Stimulated activated naive B cell treated with anti-CD40 and anti-IgM and Interleukin-4, amounts not matched to agents 10 μg/mL and 1 μg/mL and 100 μg/mL, for 72 hours (primary cell): ENCODE measurements at regions not wholly inside any gene's neighbourhood (a gene's known extent, or its start where the extent isn't known, plus 50 kb on each side); places are given as distances from the start of the nearest gene placed in this dataset.
A peak's percentile ranks its signal among the peaks of the same experiment; 100 is the strongest.
"Not testable (repeated sequence)": the region's sequence is repeated elsewhere in the genome, so short reads cannot be mapped to it uniquely, and the experiment has no call there.

ENCODE experiments used
- ATAC-seq, 2 donors: fragments of 150-1000 bp; cut with Tn5 transposase; replicated peaks; 2 replicates each; pipeline ENCODE4 v1.10.0; 2021; ENCODE audit warnings: moderate library complexity in 1 of 2
- DNase-seq: peaks from one replicate; pipeline ENCODE4 v3.0.0; 2021
- H3K27ac Mint-ChIP-seq: one replicate; pipeline ENCODE4 v1.8.0; 2022; ENCODE audit warnings: mild to moderate bottlenecking, mixed read lengths
- H3K27me3 Mint-ChIP-seq, 2 donors: one replicate each; pipeline ENCODE4 v1.8.0; 2022; ENCODE audit warnings: mixed read lengths in 2 of 2
- H3K36me3 Mint-ChIP-seq, 2 donors: one replicate each; pipeline ENCODE4 v1.8.0; 2022; ENCODE audit warnings: mixed read lengths in 2 of 2, mild to moderate bottlenecking in 1 of 2
- H3K4me1 Mint-ChIP-seq, 2 donors: one replicate each; pipeline ENCODE4 v1.8.0; 2022; ENCODE audit warnings: mixed read lengths in 2 of 2, mild to moderate bottlenecking in 1 of 2
- H3K4me3 Mint-ChIP-seq, 2 donors: one replicate each; pipeline ENCODE4 v1.8.0; 2022; ENCODE audit warnings: mild to moderate bottlenecking in 2 of 2, mixed read lengths in 2 of 2, moderate library complexity in 1 of 2
- H3K9me3 Mint-ChIP-seq, 2 donors: one replicate each; pipeline ENCODE4 v1.8.0; 2022; ENCODE audit warnings: mixed read lengths in 2 of 2, mild to moderate bottlenecking in 1 of 2

DNA sequence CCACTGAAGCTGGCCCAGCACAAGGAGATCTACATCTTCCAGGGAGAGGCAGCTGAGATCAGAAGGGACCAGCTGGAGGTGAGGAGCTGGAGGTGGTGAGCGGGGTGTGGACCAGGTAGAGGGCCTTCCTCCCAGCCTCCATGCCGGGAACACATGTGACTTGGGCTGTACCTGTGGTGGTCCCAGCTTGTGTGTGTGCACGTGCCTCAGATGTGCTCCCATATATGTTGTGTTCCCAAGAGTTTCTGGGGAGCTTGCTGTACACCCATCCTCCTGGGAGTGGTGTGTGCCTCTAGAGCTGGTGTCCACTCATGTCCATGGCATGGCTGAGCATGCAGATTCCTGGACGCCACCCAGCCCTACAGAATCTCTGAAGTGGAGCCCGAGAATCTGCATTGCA lies 183.7 kb upstream of the AKAP13 start:
- H3K4me3 Mint-ChIP-seq, ATAC-seq: not testable (repeated sequence)

GRCh38 chr15:85197582-85197981 lies 182.8 kb upstream of the AKAP13 start:
- not testable (repeated sequence) for H3K27me3 Mint-ChIP-seq, H3K36me3 Mint-ChIP-seq, DNase-seq, H3K27ac Mint-ChIP-seq, H3K9me3 Mint-ChIP-seq, H3K4me1 Mint-ChIP-seq, H3K4me3 Mint-ChIP-seq
- ATAC-seq = peak in 1 of 2 donors; percentile 41

More for the DNA sequence above, 183.7 kb upstream of the AKAP13 start:
- not testable (repeated sequence) for H3K27ac Mint-ChIP-seq, H3K4me1 Mint-ChIP-seq, H3K9me3 Mint-ChIP-seq, H3K27me3 Mint-ChIP-seq, H3K36me3 Mint-ChIP-seq, DNase-seq

- not testable (repeated sequence) for H3K36me3 Mint-ChIP-seq, H3K27ac Mint-ChIP-seq, H3K4me3 Mint-ChIP-seq
Observed at GRCh38 chr15:85198432-85198831, 182.0 kb upstream of the AKAP13 start.

DNA sequence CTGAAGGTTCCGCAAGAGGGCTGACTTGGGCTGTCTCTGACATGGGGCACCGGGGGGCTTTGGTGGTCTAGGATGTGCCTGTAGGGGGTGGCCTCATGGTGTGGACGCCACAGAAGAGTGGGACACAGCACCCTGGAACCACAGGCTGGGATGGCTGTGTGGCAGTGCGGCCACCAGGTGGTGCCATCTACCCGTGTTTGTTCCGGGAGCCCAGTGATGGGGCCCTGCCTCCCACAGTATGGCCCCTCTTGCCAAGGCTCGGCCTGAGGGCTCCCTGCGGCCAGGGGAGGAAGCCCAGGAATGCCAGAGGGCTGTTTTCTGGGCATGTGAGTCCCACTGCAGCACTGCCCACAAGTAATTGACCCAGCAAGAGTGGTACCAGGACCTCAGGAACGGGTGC lies 180.2 kb upstream of the AKAP13 start:
- not testable (repeated sequence) for H3K27ac Mint-ChIP-seq, H3K36me3 Mint-ChIP-seq, H3K27me3 Mint-ChIP-seq, H3K4me3 Mint-ChIP-seq, DNase-seq, H3K4me1 Mint-ChIP-seq, H3K9me3 Mint-ChIP-seq
- ATAC-seq = peak; percentile 98

More at GRCh38 chr15:85198432-85198831, 182.0 kb upstream of the AKAP13 start:
- H3K4me1 Mint-ChIP-seq, DNase-seq, H3K27me3 Mint-ChIP-seq, ATAC-seq, H3K9me3 Mint-ChIP-seq: not testable (repeated sequence)

- not testable (repeated sequence) for H3K27ac Mint-ChIP-seq, H3K4me1 Mint-ChIP-seq, H3K4me3 Mint-ChIP-seq, DNase-seq, H3K36me3 Mint-ChIP-seq, ATAC-seq, H3K27me3 Mint-ChIP-seq, H3K9me3 Mint-ChIP-seq
Observed at GRCh38 chr15:85201118-85201793, 179.1 kb upstream of the AKAP13 start.

- not testable (repeated sequence) for H3K36me3 Mint-ChIP-seq, H3K9me3 Mint-ChIP-seq, DNase-seq, ATAC-seq, H3K27me3 Mint-ChIP-seq, H3K4me3 Mint-ChIP-seq, H3K4me1 Mint-ChIP-seq, H3K27ac Mint-ChIP-seq
Observed at GRCh38 chr15:85204481-85204880, 175.9 kb upstream of the AKAP13 start.

GRCh38 chr15:85233791-85234325 lies 146.5 kb upstream of the AKAP13 start:
- H3K9me3 Mint-ChIP-seq, DNase-seq, H3K36me3 Mint-ChIP-seq, H3K27me3 Mint-ChIP-seq, H3K4me1 Mint-ChIP-seq, ATAC-seq, H3K27ac Mint-ChIP-seq: not testable (repeated sequence)
- H3K4me3 Mint-ChIP-seq = peak overlapping the region in 1 of 2 donors; percentile 22

DNA sequence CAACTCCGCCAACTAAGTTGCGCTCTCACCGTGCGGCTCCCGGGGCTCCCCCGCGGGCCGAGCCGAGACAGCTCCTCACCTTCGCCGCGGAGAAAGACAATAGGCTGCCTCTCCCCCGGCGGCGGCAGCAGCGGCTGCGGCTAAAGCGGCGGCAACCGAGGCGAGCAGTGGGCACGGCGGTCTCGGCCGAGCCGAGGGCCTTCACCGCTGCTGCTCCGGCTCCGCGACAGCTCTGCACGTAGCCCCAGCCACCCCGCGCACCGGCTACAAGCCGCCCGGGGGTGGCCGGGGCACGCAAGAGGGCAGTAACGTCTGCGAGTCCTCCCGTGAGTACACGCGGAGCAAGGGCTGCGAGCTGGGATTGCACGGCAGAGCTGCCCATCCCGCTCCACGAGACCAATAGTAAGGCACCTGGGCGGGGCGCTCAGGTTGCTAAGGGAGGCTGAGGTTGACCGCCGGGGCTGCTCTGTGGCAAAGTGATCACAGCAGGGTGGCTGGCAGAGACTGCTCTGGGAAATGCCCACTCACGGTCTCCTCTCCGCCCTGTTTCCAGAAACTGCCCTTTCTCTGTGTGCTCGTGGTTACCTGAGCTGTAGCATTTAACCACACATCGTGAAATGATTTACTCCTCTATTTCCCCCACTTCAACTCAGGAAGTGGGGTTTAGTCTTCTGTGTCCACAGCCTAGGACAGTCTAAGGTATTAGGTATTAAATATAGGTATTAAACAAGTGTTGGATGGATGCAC lies 145.8 kb upstream of the AKAP13 start:
- not testable (repeated sequence) for H3K27ac Mint-ChIP-seq, DNase-seq, H3K27me3 Mint-ChIP-seq, H3K36me3 Mint-ChIP-seq, H3K4me1 Mint-ChIP-seq, H3K9me3 Mint-ChIP-seq, ATAC-seq
- peak overlapping the region in 1 of 2 donors; percentile 29 for H3K4me3 Mint-ChIP-seq

GRCh38 chr15:85244056-85244455 lies 136.3 kb upstream of the AKAP13 start:
- H3K27me3 Mint-ChIP-seq = not testable (repeated sequence)

GRCh38 chr15:85250938-85251542 lies 129.4 kb upstream of the AKAP13 start:
- not testable (repeated sequence) for DNase-seq, H3K27me3 Mint-ChIP-seq, H3K4me3 Mint-ChIP-seq, H3K9me3 Mint-ChIP-seq, H3K36me3 Mint-ChIP-seq, H3K4me1 Mint-ChIP-seq, H3K27ac Mint-ChIP-seq, ATAC-seq

More at GRCh38 chr15:85244056-85244455, 136.3 kb upstream of the AKAP13 start:
- H3K4me1 Mint-ChIP-seq, DNase-seq, H3K36me3 Mint-ChIP-seq, H3K9me3 Mint-ChIP-seq, H3K27ac Mint-ChIP-seq, H3K4me3 Mint-ChIP-seq, ATAC-seq: not testable (repeated sequence)

DNA sequence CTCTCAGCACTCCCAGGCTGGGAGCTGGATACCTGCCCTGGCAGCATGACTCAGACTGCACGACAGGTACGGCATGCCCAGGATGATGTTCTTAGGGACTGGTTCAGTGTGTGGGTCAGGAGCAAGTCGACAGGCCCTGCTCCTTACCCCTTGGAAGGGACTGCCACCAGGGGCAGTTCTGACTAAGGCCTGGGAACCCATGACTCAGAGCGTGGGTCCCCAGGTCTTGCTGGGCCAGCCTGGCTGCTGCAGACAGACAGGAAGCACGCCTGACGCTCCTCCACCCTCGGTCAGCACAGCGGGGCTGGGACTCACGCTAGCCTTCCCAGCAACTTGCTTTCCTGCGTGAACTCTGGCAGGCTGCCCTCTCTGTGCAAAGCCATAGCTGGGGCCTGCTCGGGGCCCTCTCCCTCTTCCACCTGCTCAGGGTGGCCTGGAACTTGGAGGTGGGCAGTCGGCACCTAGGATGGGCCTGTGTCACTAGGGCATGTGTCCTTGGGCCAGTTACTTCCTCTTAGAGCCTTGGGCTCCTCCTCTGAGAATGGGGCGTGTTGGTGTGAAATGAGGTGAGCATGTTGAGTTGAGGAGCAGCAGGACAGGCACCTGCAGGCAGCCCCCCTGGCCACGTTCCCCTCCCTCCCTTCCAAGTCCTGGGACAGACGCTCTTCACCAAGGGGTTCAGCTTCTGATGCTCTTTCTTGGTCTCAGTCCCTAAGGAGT lies 127.0 kb upstream of the AKAP13 start:
- DNase-seq (peak; percentile 25), ATAC-seq (peak; percentile 77 to 83)
- Mint-ChIP-seq H3K4me1 (peaks cover 15 to 25% of the 10 kb centered on the region in 2 donors), H3K27ac (peak overlapping the region; percentile 53)
- not testable (repeated sequence) for H3K27me3 Mint-ChIP-seq, H3K36me3 Mint-ChIP-seq, H3K9me3 Mint-ChIP-seq, H3K4me3 Mint-ChIP-seq

- not testable (repeated sequence) for H3K9me3 Mint-ChIP-seq, ATAC-seq, H3K27ac Mint-ChIP-seq, H3K27me3 Mint-ChIP-seq, H3K36me3 Mint-ChIP-seq, H3K4me3 Mint-ChIP-seq, DNase-seq
- H3K4me1 Mint-ChIP-seq = peaks cover 15 to 25% of the 10 kb centered on the region in 2 donors
Observed at GRCh38 chr15:85254961-85255360, 125.4 kb upstream of the AKAP13 start.

GRCh38 chr15:85255502-85255901 lies 124.9 kb upstream of the AKAP13 start:
- not testable (repeated sequence) for H3K27me3 Mint-ChIP-seq, H3K27ac Mint-ChIP-seq, H3K4me3 Mint-ChIP-seq, ATAC-seq, DNase-seq, H3K36me3 Mint-ChIP-seq, H3K9me3 Mint-ChIP-seq
- H3K4me1 Mint-ChIP-seq = peaks cover 15 to 25% of the 10 kb centered on the region in 2 donors
